Caco-2 (cell line): ENCODE measurements at regions not wholly inside any gene's neighbourhood (a gene's known extent, or its start where the extent isn't known, plus 50 kb on each side); places are given as distances from the start of the nearest gene placed in this dataset.

Source experiments
- BruUV-seq: library from RNA; stranded (reverse); fragments of 400-500 nt; replicated peaks from 2 replicates; lab custom pipeline; 2021; lab: Mats Ljungman, UMichigan
- CTCF ChIA-PET: fragments of 300-600 bp; sonication (Branson Sonifier 250); formaldehyde crosslinking; loops from one replicate; lab custom pipeline; 2022; ENCODE audit warnings: antibody characterized with exemption; lab: Charles Lee
- POLR2A ChIA-PET: fragments of 300-600 bp; sonication (Branson Sonifier 250); formaldehyde crosslinking; loops from one replicate; lab custom pipeline; 2022; ENCODE audit warnings: antibody characterized with exemption; lab: Charles Lee
- DNase-seq, 2 experiments: peaks; one replicate each; pipeline versions ENCODE4 v3.0.0 to v3.0.0-alpha.2; 2020 to 2022
- H3K27me3 ChIP-seq: replicated peaks from 2 replicates; pipeline ENCODE4 v1.6.0; 2011; ENCODE audit warnings: low read length; ENCODE audit not compliant: control insufficient read depth, insufficient read depth
- H3K36me3 ChIP-seq: 2 replicates; pipeline ENCODE4 v1.5.1; 2011; ENCODE audit warnings: low read length; ENCODE audit not compliant: control insufficient read depth, insufficient read depth
- H3K4me1 ChIP-seq: fragments of 250-450 bp; sonication (Bioruptor Pico); 2 replicates; pipeline ENCODE4 v1.5.1; 2020; ENCODE audit warnings: mild to moderate bottlenecking
- H3K4me3 ChIP-seq: 2 replicates; pipeline ENCODE4 v1.5.1; 2011; ENCODE audit warnings: low read depth, mild to moderate bottlenecking, control low read depth, low read length
- H3K9me3 ChIP-seq: fragments of 250-450 bp; sonication (Bioruptor Pico); 2 replicates; pipeline ENCODE4 v1.5.1; 2020; ENCODE audit warnings: mild to moderate bottlenecking, moderate library complexity
- H3K27ac Mint-ChIP-seq: one replicate; pipeline ENCODE4 v1.8.0; 2022; ENCODE audit warnings: mixed read lengths; ENCODE audit not compliant: unreplicated experiment
- H3K27me3 Mint-ChIP-seq: one replicate; pipeline ENCODE4 v1.8.0; 2022; ENCODE audit warnings: mixed read lengths; ENCODE audit not compliant: insufficient read depth, unreplicated experiment
- H3K36me3 Mint-ChIP-seq: one replicate; pipeline ENCODE4 v1.8.0; 2022; ENCODE audit warnings: mild to moderate bottlenecking, mixed read lengths; ENCODE audit not compliant: insufficient read depth, unreplicated experiment
- H3K4me1 Mint-ChIP-seq: one replicate; pipeline ENCODE4 v1.8.0; 2022; ENCODE audit warnings: low read depth, mixed read lengths; ENCODE audit not compliant: unreplicated experiment
- H3K4me3 Mint-ChIP-seq: one replicate; pipeline ENCODE4 v1.8.0; 2022; ENCODE audit warnings: mild to moderate bottlenecking, moderate library complexity, mixed read lengths; ENCODE audit not compliant: unreplicated experiment
- H3K9me3 Mint-ChIP-seq: one replicate; pipeline ENCODE4 v1.8.0; 2022; ENCODE audit warnings: mixed read lengths; ENCODE audit not compliant: unreplicated experiment
- CTCF ChIP-seq, 2 experiments: fragments of 200-600 bp in 1 of 2; IDR thresholded peaks; 1 replicate in 1 of 2; 2 replicates in 1 of 2; pipeline versions ENCODE4 v1.5.1 to v1.8.0; 2011 to 2022; ENCODE audit warnings: antibody characterized with exemption in 1 of 2, control low read depth in 1 of 2, inconsistent platforms in 1 of 2, low read depth in 1 of 2, low read length in 1 of 2, mild to moderate bottlenecking in 1 of 2, moderate library complexity in 1 of 2; ENCODE audit not compliant: insufficient read depth in 1 of 2, severe bottlenecking in 1 of 2, unreplicated experiment in 1 of 2
- intact Hi-C: fragments of 100-400 bp; cut with micrococcal nuclease; formaldehyde crosslinking; loops from one replicate; pipeline ENCODE4 v1.10.0; 2022; ENCODE audit not compliant: unreplicated experiment

DNA sequence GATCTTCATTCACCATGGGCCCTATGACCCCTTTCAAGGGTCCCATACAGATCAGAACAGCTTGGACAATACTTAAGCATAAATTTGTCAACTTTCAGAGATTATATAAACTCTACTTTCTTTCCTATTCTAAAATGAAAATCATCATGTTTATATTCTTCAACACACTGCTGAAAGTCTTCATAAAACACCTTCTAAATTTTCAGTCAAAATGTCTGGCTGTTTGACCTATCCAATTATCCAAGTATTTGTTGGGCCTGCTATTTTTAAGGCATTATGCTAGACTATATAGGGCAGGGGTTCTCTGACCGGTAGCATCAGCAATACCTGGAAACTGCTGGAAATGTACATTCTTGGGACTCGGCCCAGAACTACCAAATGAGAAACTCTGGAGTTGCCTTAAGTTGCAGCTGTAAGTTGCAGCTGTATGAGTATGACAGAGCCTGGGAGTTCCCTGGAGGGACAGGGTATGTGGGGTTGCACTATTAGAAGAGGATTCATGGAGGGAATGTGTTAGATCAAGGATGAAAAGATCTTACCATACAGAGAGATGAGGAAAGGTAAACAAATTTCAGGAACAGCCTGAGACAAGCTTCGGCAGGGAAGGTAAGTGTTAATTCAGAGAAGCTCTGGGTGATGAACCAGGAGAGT, 293.0 kb downstream of the ADGB start:
- no TSS peak for BruUV-seq
- no peaks in the 10 kb centered on the region for H3K36me3 Mint-ChIP-seq
- CTCF ChIA-PET: no interaction called here

DNA sequence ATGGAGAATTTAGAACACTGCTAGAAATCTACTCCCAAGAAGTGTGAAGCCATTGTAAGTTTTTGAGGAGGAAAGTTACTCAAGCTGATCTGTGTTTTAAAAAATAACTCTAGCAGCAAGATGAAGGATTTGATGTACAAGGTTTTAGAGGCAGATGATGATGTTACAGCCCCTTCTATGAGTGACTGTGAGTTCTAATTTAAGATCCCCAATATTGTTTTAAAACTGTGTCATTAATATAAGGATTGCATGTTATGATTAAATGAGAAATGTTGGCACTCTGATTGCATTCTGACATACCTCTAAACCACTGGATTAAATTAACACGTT, 293.5 kb downstream of the ADGB start:
- Mint-ChIP-seq H3K27ac (no peak overlapping the region), H3K27me3 (no peaks in the 10 kb centered on the region), H3K4me3 (no peak overlapping the region), H3K4me1 (peaks cover 6% of the 10 kb centered on the region), H3K36me3 (no peaks in the 10 kb centered on the region), H3K9me3 (peaks cover 15% of the 10 kb centered on the region)
- TF ChIP-seq CTCF (IDR thresholded peaks at IDR 0.05; ENCODE audit: insufficient read depth in 1 of 2, low read depth in 1 of 2, low read length in 1 of 2, severe bottlenecking in 1 of 2, unreplicated experiment in 1 of 2): no peak
- Histone ChIP-seq H3K27me3 (no peaks in the 10 kb centered on the region), H3K4me1 (0 out of 2 replicates have a peak, but pooled peaks cover 4% of the 10 kb centered on the region), H3K36me3 (no peaks in the 10 kb centered on the region), H3K4me3 (no peak overlapping the region), H3K9me3 (no peaks in the 10 kb centered on the region)
- CTCF ChIA-PET: no interaction called here
- intact Hi-C loops: no loop called here
- DNase-seq: no peak
- no TSS peak for BruUV-seq
- POLR2A ChIA-PET: no interaction called here

More for the DNA sequence above, 293.0 kb downstream of the ADGB start:
- TF ChIP-seq CTCF (IDR thresholded peaks at IDR 0.05; ENCODE audit: insufficient read depth in 1 of 2, low read depth in 1 of 2, low read length in 1 of 2, severe bottlenecking in 1 of 2, unreplicated experiment in 1 of 2): no peak
- H3K36me3 ChIP-seq: no peaks in the 10 kb centered on the region
- intact Hi-C loops: no loop called here
- no peak overlapping the region for H3K4me3 Mint-ChIP-seq
- no peaks in the 10 kb centered on the region for H3K27me3 ChIP-seq
- peaks cover 6% of the 10 kb centered on the region for H3K4me1 Mint-ChIP-seq
- no peak overlapping the region for H3K4me3 ChIP-seq
- H3K27ac Mint-ChIP-seq: no peak overlapping the region
- no peaks in the 10 kb centered on the region for H3K9me3 ChIP-seq
- no peaks in the 10 kb centered on the region for H3K27me3 Mint-ChIP-seq
- H3K9me3 Mint-ChIP-seq: peaks cover 15% of the 10 kb centered on the region
- no peak for DNase-seq
- POLR2A ChIA-PET: no interaction called here
- H3K4me1 ChIP-seq: 0 out of 2 replicates have a peak, but pooled peaks cover 4% of the 10 kb centered on the region

DNA sequence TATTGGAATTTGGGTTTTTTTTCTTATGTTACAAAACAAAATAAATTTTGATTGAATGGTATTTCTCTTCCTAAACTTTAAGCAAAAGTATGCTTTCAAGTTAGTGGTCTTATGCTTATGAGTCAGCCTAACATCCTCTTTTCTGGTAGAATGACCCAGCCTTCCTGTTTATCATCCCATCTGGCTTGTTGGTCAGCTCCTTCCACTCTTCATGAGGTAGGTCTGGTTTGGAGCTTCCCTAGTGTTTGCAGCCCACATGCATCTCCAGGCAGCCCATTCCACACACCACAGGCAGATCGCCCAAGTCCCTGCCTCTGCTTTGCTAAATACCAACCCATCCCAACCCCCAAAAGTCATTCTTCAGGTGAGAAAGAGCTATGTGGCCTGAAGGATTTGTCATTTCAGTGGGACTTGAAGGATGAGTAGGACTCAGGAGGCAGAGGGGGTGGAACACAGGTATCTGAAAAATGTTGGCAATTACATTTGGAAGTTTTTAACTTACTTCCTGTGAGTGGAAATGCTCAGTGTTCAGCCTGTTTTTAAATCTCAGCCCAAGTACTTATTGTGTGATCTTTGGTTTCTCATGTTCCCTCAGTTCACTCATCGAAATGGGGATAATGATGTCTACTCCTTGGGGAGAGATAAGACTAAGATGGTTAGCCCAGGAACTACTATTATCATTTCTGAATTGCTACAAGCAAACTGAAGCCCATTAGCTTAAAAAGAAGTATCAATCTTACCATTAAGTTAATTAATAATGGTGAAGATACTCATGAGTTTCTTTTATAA, 294.0 kb downstream of the ADGB start:
- H3K9me3 Mint-ChIP-seq: peaks cover 15% of the 10 kb centered on the region
- no peak for TF ChIP-seq CTCF (IDR thresholded peaks at IDR 0.05; ENCODE audit: insufficient read depth in 1 of 2, low read depth in 1 of 2, low read length in 1 of 2, severe bottlenecking in 1 of 2, unreplicated experiment in 1 of 2)
- Histone ChIP-seq H3K4me3 (no peak overlapping the region), H3K4me1 (0 out of 2 replicates have a peak, but pooled peaks cover under 1% of the 10 kb centered on the region), H3K36me3 (no peaks in the 10 kb centered on the region), H3K27me3 (no peaks in the 10 kb centered on the region), H3K9me3 (no peaks in the 10 kb centered on the region)
- POLR2A ChIA-PET: interaction anchor here (0.6 kb wide), 1 partner anchor 853 kb away, joined by 3 read pairs; no protein-coding TSS in a partner anchor
- no peak overlapping the region for H3K4me3 Mint-ChIP-seq
- CTCF ChIA-PET: no interaction called here
- DNase-seq: no peak
- intact Hi-C loops: no loop called here
- peaks cover 6% of the 10 kb centered on the region for H3K4me1 Mint-ChIP-seq
- H3K36me3 Mint-ChIP-seq: no peaks in the 10 kb centered on the region
- H3K27me3 Mint-ChIP-seq: no peaks in the 10 kb centered on the region
- BruUV-seq: no TSS peak
- no peak overlapping the region for H3K27ac Mint-ChIP-seq
